Ectodermal cell (in vitro differentiated cells): ENCODE measurements at regions not wholly inside any gene's neighbourhood (a gene's known extent, or its start where the extent isn't known, plus 50 kb on each side); places are given as distances from the start of the nearest gene placed in this dataset.
"Not testable (repeated sequence)": the region's sequence is repeated elsewhere in the genome, so short reads cannot be mapped to it uniquely, and the experiment has no call there.

Experiments
- H3K27ac ChIP-seq: 2 replicates; pipeline ENCODE4 v1.7.0; 2013; ENCODE audit warnings: mild to moderate bottlenecking, low read depth, low read length; ENCODE audit not compliant: insufficient read depth, poor library complexity, severe bottlenecking
- H3K27me3 ChIP-seq: 2 replicates; pipeline ENCODE4 v1.7.0; 2013; ENCODE audit warnings: mild to moderate bottlenecking, low read length; ENCODE audit not compliant: insufficient read depth, control insufficient read depth, poor library complexity, severe bottlenecking
- H3K36me3 ChIP-seq: one replicate; pipeline ENCODE4 v1.7.0; 2013; ENCODE audit warnings: low read length; ENCODE audit not compliant: control insufficient read depth, insufficient read depth
- H3K4me1 ChIP-seq: one replicate; pipeline ENCODE4 v1.7.0; 2013; ENCODE audit warnings: low read length; ENCODE audit not compliant: control insufficient read depth, insufficient read depth
- H3K4me3 ChIP-seq: 2 replicates; pipeline ENCODE4 v1.7.0; 2013; ENCODE audit warnings: low read depth, low read length, control low read depth; ENCODE audit not compliant: insufficient read depth
- H3K9me3 ChIP-seq: 2 replicates; pipeline ENCODE4 v1.7.0; 2013; ENCODE audit warnings: mild to moderate bottlenecking, low read length, moderate library complexity; ENCODE audit not compliant: control insufficient read depth
- WGBS, 2 experiments: methylation state at CpG; one replicate each; pipeline ENCODE4 v1.1.7; 2013; ENCODE audit warnings: missing lambda C conversion rate in 2 of 2; 5-methylcytosine and 5-hydroxymethylcytosine counted together

- H3K9me3 ChIP-seq, H3K36me3 ChIP-seq, H3K4me1 ChIP-seq, H3K27ac ChIP-seq, H3K27me3 ChIP-seq: not testable (repeated sequence)
- WGBS, 2 experiments: 0 to 1% methylated on average over 36 to 40 of the region's 69 CpGs
- peak overlapping the region; percentile 35 for H3K4me3 ChIP-seq
Measured at GRCh38 chr1:149390173-149390926, 84.5 kb upstream of the NBPF19 start.

GRCh38 chr1:149390931-149391330, 83.9 kb upstream of the NBPF19 start:
- H3K27ac ChIP-seq, H3K9me3 ChIP-seq, H3K36me3 ChIP-seq, H3K27me3 ChIP-seq, H3K4me1 ChIP-seq: not testable (repeated sequence)
- H3K4me3 ChIP-seq: peak overlapping the region; percentile 35
- no CpG with 5 or more reads among the region's 43 CpGs for WGBS, 2 experiments

- not testable (repeated sequence) for H3K4me1 ChIP-seq, H3K9me3 ChIP-seq, H3K4me3 ChIP-seq, H3K27ac ChIP-seq, H3K27me3 ChIP-seq, H3K36me3 ChIP-seq
- WGBS, 2 experiments: 100% methylated on average over 1 to 2 of the region's 2 CpGs
Measured at GRCh38 chr1:149395802-149396201, 79.0 kb upstream of the NBPF19 start.

- H3K27ac ChIP-seq, H3K4me1 ChIP-seq, H3K36me3 ChIP-seq, H3K9me3 ChIP-seq, H3K4me3 ChIP-seq, H3K27me3 ChIP-seq: not testable (repeated sequence)
- WGBS, 2 experiments: 83 to 86% methylated on average over 4 of the region's 6 CpGs
Measured at GRCh38 chr1:149398527-149398926, 76.3 kb upstream of the NBPF19 start.

GRCh38 chr1:149408404-149408803, 66.4 kb upstream of the NBPF19 start:
- not testable (repeated sequence) for H3K9me3 ChIP-seq, H3K4me1 ChIP-seq, H3K27ac ChIP-seq, H3K4me3 ChIP-seq, H3K27me3 ChIP-seq, H3K36me3 ChIP-seq

- H3K4me1 ChIP-seq, H3K4me3 ChIP-seq, H3K36me3 ChIP-seq, H3K27me3 ChIP-seq, H3K9me3 ChIP-seq, H3K27ac ChIP-seq: not testable (repeated sequence)
- WGBS, 2 experiments: no CpG with 5 or more reads among the region's 1 CpG
Measured at GRCh38 chr1:149415373-149415772, 59.5 kb upstream of the NBPF19 start.

- not testable (repeated sequence) for H3K4me3 ChIP-seq, H3K27me3 ChIP-seq, H3K27ac ChIP-seq, H3K4me1 ChIP-seq, H3K9me3 ChIP-seq, H3K36me3 ChIP-seq
- WGBS, 2 experiments: 94 to 97% methylated on average over 3 of the region's 3 CpGs
Measured at GRCh38 chr1:149418782-149419181, 56.1 kb upstream of the NBPF19 start.

- not testable (repeated sequence) for H3K9me3 ChIP-seq, H3K4me3 ChIP-seq, H3K27me3 ChIP-seq, H3K4me1 ChIP-seq, H3K36me3 ChIP-seq, H3K27ac ChIP-seq
- 96 to 97% methylated on average over 3 to 4 of the region's 5 CpGs for WGBS, 2 experiments
Measured at GRCh38 chr1:149423122-149423521, 51.7 kb upstream of the NBPF19 start.
